BLaER1 treated with 17β-estradiol and CSF1 and Interleukin-3, amounts not matched to agents 10 nM and 100 nM (cell line): ENCODE measurements at regions not wholly inside any gene's neighbourhood (a gene's known extent, or its start where the extent isn't known, plus 50 kb on each side); places are given as distances from the start of the nearest gene placed in this dataset.
"Not testable (repeated sequence)": the region's sequence is repeated elsewhere in the genome, so short reads cannot be mapped to it uniquely, and the experiment has no call there.

Source experiments
- H3K27ac ChIP-seq, 11 experiments: shearing (Covaris generic); formaldehyde crosslinking; 2 replicates each; pipeline ENCODE4 v1.8.1; 2022
- H3K27me3 ChIP-seq, 11 experiments: shearing (Covaris generic); formaldehyde crosslinking; 2 replicates each; pipeline ENCODE4 v1.8.1; 2022
- H3K36me3 ChIP-seq, 11 experiments: shearing (Covaris generic); formaldehyde crosslinking; 2 replicates each; pipeline ENCODE4 v1.8.1; 2022
- H3K4me1 ChIP-seq, 10 experiments: shearing (Covaris generic); formaldehyde crosslinking; 2 replicates each; pipeline ENCODE4 v1.8.1; 2022
- H3K4me2 ChIP-seq, 11 experiments: shearing (Covaris generic); formaldehyde crosslinking; 2 replicates each; pipeline ENCODE4 v1.8.1; 2022
- H3K4me3 ChIP-seq, 10 experiments: shearing (Covaris generic); formaldehyde crosslinking; 2 replicates each; pipeline ENCODE4 v1.8.1; 2022
- H3K9ac ChIP-seq, 11 experiments: shearing (Covaris generic); formaldehyde crosslinking; 2 replicates each; pipeline ENCODE4 v1.8.1; 2022
- H3K9me3 ChIP-seq, 11 experiments: shearing (Covaris generic); formaldehyde crosslinking; replicated peaks in 1 of 11; 2 replicates each; pipeline ENCODE4 v1.8.1; 2022
- H4K20me1 ChIP-seq, 11 experiments: shearing (Covaris generic); formaldehyde crosslinking; 2 replicates each; pipeline ENCODE4 v1.8.1; 2022
- Cebpa-rat ChIP-seq, 11 experiments: shearing (Covaris generic); IDR thresholded peaks; 2 replicates each; pipeline ENCODE4 v1.8.1; 2022

DNA sequence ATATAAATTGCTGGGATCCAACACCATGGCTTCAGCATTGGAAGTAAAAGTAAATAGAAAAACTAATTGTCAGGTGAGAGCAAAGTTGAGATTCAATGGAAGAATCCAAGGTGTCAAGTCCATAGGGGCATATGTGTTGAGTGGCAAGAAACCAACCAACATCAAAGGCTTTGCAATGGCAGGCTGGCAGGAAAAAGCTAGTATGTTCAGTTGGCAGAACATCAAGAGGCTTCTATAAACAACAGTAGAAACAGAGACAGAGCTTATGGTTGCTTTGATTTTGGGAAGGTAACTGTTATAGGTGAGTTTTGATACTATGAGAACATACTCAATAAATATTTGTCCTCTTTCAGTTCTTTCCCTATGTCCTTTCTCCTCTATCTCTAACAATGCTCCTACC, 553.7 kb upstream of the MDGA2 start:
- Histone ChIP-seq H4K20me1 (no peaks in the 10 kb centered on the region), H3K27ac (no peak overlapping the region), H3K27me3 (no peaks in the 10 kb centered on the region), H3K4me3 (no peak overlapping the region), H3K36me3 (no peaks in the 10 kb centered on the region), H3K9ac (no peak overlapping the region), H3K4me2 (no peak overlapping the region), H3K9me3 (no peaks in the 10 kb centered on the region), H3K4me1 (no peaks in the 10 kb centered on the region)
- TF ChIP-seq Cebpa-rat (IDR thresholded peaks at IDR 0.05): no peak

DNA sequence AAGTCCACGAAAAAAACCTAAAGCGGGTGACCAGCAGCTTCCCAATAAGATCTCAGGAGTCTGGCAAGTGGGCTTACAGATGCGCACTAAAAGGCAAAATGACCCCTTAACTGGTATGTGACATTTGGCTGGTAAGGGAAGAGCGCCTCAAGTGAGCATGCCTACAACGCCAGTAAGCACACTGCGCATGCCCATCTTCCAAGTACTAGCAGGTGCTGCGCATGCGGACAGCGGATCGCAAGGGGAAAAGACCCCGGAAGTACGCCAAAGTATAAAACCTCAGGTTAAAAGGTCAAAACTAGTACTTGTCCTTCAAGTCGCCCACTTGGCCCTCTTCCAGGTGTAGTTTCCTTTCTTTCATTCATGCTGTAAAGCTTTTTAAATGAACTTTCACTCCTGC, 518.5 kb upstream of the MDGA2 start:
- no peak for TF ChIP-seq Cebpa-rat (IDR thresholded peaks at IDR 0.05)
- no peak overlapping the region for H3K4me3 ChIP-seq
- H3K4me2 ChIP-seq: no peak overlapping the region
- no peaks in the 10 kb centered on the region for H3K36me3 ChIP-seq
- no peaks in the 10 kb centered on the region for H3K27me3 ChIP-seq
- H3K9me3 ChIP-seq: no peaks in the 10 kb centered on the region
- no peak overlapping the region for H3K27ac ChIP-seq
- H3K9ac ChIP-seq: no peak overlapping the region
- no peaks in the 10 kb centered on the region for H4K20me1 ChIP-seq
- no peaks in the 10 kb centered on the region for H3K4me1 ChIP-seq

DNA sequence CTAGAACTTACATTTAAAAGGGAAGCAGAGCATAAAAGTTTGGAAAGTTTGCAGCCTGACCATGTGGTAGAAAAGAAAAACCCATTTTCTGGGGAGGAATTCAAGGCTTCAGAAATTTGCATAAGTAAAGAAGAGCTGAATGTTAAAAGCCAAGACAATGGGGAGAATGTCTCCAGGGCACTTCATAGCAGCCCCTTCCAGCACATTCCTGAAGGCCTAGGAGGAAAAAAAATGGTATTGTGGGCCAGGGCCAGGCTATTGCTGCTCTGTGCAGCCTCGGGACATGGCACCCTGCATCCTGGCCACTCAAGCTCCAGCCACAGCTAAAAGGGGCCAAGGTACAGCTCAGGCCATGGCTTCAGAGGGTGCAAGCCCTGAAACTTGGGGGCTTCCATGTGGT, 474.2 kb upstream of the MDGA2 start:
- not testable (repeated sequence) for H3K9ac ChIP-seq, H3K4me3 ChIP-seq, H3K4me2 ChIP-seq, H3K4me1 ChIP-seq, H3K27me3 ChIP-seq, H3K27ac ChIP-seq, H4K20me1 ChIP-seq, H3K36me3 ChIP-seq
- peaks cover 8 to 16% (median 10%) of the 10 kb centered on the region in 11 experiments; a peak in 18 of 22 replicates for H3K9me3 ChIP-seq

DNA sequence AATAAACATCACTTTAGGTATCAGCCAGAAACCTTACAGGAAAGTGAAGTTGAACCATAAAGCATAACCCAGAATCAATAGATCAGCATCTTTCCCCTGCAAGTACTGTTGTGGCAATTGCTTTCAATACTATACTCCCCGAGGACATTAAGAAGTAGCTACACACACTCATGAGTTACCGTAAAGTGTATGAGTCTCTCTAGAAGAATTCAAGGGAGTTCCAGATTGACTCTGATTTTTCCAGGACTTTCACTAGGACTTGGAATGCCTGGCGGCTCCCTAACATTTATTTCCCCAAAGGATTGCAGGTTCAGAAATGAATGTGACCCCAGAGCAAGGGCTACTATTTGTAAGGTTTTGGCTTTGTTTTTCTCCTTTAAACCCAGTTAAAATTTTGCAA, 465.4 kb upstream of the MDGA2 start:
- Histone ChIP-seq H3K4me3 (no peak overlapping the region), H3K4me2 (no peak overlapping the region), H3K36me3 (no peaks in the 10 kb centered on the region), H3K27ac (no peak overlapping the region), H4K20me1 (no peaks in the 10 kb centered on the region), H3K9ac (no peak overlapping the region), H3K27me3 (no peaks in the 10 kb centered on the region), H3K9me3 (no peaks in the 10 kb centered on the region), H3K4me1 (no peaks in the 10 kb centered on the region)
- TF ChIP-seq Cebpa-rat (IDR thresholded peaks at IDR 0.05): no peak

DNA sequence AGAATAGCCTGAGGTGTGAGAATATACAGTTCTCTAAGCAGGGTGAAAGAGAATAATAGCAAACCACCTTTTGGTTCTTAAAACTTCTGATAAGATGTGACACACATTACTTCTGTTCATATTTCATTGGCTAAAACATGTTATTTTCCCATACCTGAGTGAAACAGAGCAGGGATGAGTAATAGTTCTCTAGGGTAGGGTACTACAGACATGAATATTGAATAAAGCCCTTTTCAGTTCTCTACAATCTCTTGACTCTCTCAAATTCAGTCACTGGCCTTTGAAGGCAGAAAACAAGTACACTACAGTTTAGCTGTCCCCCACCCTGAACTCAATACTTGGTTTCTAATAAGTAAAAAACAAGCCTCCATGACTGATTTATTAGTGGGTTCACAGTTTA, 454.1 kb upstream of the MDGA2 start:
- no peaks in the 10 kb centered on the region for H3K4me1 ChIP-seq
- no peak for TF ChIP-seq Cebpa-rat (IDR thresholded peaks at IDR 0.05)

DNA sequence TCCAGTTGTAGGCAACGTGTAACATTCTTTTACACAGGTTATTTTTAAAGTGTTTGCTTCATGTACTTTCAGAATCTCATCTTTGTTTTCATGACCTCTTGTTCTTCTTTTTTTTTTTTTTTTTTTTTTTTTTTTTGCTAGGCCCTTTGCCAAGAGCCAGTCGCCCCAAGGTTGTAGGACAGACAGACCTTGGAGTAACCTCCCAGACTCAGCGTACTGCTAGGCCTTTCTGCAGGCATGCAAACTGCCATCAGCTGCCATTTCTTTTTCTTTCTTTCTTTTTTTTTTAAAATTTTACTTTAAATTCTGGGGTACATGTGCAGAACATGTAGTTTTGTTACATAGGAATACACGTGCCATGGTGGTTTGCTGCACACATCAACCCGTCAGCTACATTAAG, 452.3 kb upstream of the MDGA2 start:
- Histone ChIP-seq H3K9me3 (no peaks in the 10 kb centered on the region), H3K4me2 (no peak overlapping the region), H3K27me3 (no peaks in the 10 kb centered on the region), H3K36me3 (no peaks in the 10 kb centered on the region), H4K20me1 (no peaks in the 10 kb centered on the region), H3K4me3 (no peak overlapping the region), H3K27ac (no peak overlapping the region), H3K9ac (no peak overlapping the region), H3K4me1 (no peaks in the 10 kb centered on the region)
- TF ChIP-seq Cebpa-rat (IDR thresholded peaks at IDR 0.05): no peak

More for the DNA sequence above, 454.1 kb upstream of the MDGA2 start:
- Histone ChIP-seq H3K9ac (no peak overlapping the region), H3K27ac (no peak overlapping the region), H3K27me3 (no peaks in the 10 kb centered on the region), H3K4me2 (no peak overlapping the region), H3K9me3 (no peaks in the 10 kb centered on the region), H3K36me3 (no peaks in the 10 kb centered on the region), H3K4me3 (no peak overlapping the region), H4K20me1 (no peaks in the 10 kb centered on the region)

DNA sequence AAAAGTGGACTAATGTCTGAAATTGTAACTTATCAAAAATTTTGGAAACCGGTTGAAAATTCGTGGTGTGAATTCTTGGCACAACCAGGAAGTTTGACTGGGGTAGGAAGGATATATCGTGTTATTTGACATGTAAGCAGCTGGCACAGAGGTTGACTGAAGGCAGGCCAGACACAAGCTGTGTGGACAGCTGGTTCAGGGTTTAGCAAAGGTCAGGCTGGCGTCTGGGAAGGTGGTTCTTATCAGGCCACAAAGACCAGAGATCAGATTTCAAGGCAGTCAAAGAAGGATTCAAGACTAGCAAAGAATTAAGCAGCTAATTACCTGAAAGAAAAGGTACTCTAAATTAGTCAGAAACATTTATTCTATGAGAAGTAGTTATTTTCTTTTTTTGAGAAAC, 450.2 kb upstream of the MDGA2 start:
- no peaks in the 10 kb centered on the region for H3K27me3 ChIP-seq
- no peak overlapping the region for H3K9ac ChIP-seq
- no peaks in the 10 kb centered on the region for H3K4me1 ChIP-seq
- no peaks in the 10 kb centered on the region for H3K36me3 ChIP-seq
- H3K27ac ChIP-seq: no peak overlapping the region
- H3K4me3 ChIP-seq: no peak overlapping the region
- no peaks in the 10 kb centered on the region for H4K20me1 ChIP-seq
- no peaks in the 10 kb centered on the region for H3K9me3 ChIP-seq
- H3K4me2 ChIP-seq: no peak overlapping the region
- TF ChIP-seq Cebpa-rat (IDR thresholded peaks at IDR 0.05): no peak

DNA sequence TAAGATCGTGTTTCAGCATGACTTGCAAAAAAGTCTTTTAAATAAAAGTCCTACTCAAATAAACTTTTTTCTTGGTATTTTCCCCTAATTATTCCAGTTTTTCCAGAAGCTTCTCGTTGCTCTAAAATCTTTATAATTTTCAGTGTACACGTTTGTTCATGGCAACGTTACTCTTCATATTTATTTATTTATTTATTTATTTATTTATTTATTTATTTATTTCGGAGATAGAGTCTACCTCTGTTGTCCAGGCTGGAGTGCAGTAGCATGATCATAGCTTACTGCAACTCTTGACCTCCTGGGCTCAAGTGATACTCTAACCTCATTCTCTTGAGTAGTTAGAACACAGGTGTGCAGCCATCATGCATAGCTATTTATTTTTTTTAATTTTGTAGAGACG, 438.3 kb upstream of the MDGA2 start:
- Histone ChIP-seq H3K36me3 (no peaks in the 10 kb centered on the region), H3K27me3 (no peaks in the 10 kb centered on the region), H3K4me2 (no peak overlapping the region), H3K9me3 (no peaks in the 10 kb centered on the region), H3K4me1 (no peaks in the 10 kb centered on the region), H3K27ac (no peak overlapping the region), H3K4me3 (no peak overlapping the region), H3K9ac (no peak overlapping the region), H4K20me1 (no peaks in the 10 kb centered on the region)
- no peak for TF ChIP-seq Cebpa-rat (IDR thresholded peaks at IDR 0.05)

DNA sequence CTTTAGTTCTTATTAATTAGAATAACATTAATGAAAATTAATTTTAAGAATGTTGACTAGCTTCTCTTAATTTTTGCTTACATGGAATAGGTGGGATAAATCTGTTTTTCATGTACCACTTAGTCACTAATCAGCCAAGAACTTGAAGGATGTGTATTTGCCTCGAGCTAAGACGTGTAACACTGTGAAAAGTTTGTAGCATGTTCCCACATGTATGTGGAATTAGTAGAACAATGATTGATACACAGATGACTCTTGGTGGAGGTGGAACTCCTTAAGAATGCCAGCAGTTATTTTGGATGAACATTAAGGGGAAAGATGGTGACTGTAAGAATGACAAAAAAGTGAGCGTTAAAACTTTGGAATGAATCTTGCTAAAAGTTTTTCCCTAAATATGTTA, 435.7 kb upstream of the MDGA2 start:
- H3K4me3 ChIP-seq: no peak overlapping the region
- no peaks in the 10 kb centered on the region for H3K27me3 ChIP-seq
- H3K4me1 ChIP-seq: no peaks in the 10 kb centered on the region
- no peaks in the 10 kb centered on the region for H3K36me3 ChIP-seq
- no peaks in the 10 kb centered on the region for H3K9me3 ChIP-seq
- no peak overlapping the region for H3K4me2 ChIP-seq
- TF ChIP-seq Cebpa-rat (IDR thresholded peaks at IDR 0.05): no peak
- H3K9ac ChIP-seq: no peak overlapping the region
- H3K27ac ChIP-seq: no peak overlapping the region
- H4K20me1 ChIP-seq: no peaks in the 10 kb centered on the region

DNA sequence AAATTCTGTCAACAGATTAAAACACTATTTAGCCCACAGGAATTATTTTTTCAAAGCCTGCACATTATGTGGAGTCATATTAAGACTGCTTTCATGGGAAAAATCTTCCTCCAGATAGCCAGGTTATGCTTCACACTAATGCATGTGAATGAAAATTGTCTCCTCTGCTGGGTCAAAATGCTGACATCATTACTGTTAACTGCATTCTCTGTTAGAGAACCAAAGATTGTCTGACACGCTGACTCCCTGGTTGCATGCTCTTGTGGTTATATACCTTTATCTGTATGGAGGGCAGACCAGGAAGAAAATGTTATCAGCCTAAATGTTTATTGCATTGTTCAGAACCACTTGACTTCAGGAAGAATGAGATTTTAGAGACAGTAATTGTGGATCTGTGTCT, 432.2 kb upstream of the MDGA2 start:
- no peak overlapping the region for H3K4me3 ChIP-seq
- TF ChIP-seq Cebpa-rat (IDR thresholded peaks at IDR 0.05): no peak
- no peaks in the 10 kb centered on the region for H4K20me1 ChIP-seq
- H3K9me3 ChIP-seq: no peaks in the 10 kb centered on the region
- H3K36me3 ChIP-seq: no peaks in the 10 kb centered on the region
- H3K27me3 ChIP-seq: no peaks in the 10 kb centered on the region
- no peak overlapping the region for H3K4me2 ChIP-seq
- H3K9ac ChIP-seq: no peak overlapping the region
- no peak overlapping the region for H3K27ac ChIP-seq
- H3K4me1 ChIP-seq: no peaks in the 10 kb centered on the region

DNA sequence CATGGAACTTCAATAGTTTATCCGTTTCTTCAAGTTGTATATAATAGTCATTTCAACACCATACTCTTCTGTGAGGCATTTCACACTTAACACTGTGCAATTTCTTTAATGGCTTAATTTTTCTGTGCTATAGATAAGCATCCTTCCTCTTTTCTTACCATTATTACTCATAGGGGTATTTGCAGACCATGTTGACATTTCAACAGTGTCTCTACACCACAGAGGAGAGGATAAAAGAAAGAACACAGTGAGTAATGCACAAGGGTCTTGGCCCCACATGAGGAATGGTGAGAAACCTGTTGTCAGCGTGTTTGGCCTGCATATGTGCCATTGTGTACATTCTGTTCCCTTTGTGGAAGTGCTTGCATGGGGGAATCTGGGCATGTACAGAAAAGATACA, 421.5 kb upstream of the MDGA2 start:
- Histone ChIP-seq H3K9me3 (peaks cover 0 to 5% (median 0%) of the 10 kb centered on the region in 11 experiments; a peak in 2 of 22 replicates), H3K27ac (no peak overlapping the region), H3K4me2 (no peak overlapping the region), H3K9ac (no peak overlapping the region), H3K36me3 (no peaks in the 10 kb centered on the region), H3K27me3 (no peaks in the 10 kb centered on the region), H3K4me3 (no peak overlapping the region), H3K4me1 (no peaks in the 10 kb centered on the region), H4K20me1 (no peaks in the 10 kb centered on the region)
- TF ChIP-seq Cebpa-rat (IDR thresholded peaks at IDR 0.05): no peak
